OCI-LY1 (cell line): ENCODE measurements at regions not wholly inside any gene's neighbourhood (a gene's known extent, or its start where the extent isn't known, plus 50 kb on each side); places are given as distances from the start of the nearest gene placed in this dataset.

ENCODE experiments used
- H2AFZ ChIP-seq: fragments of 200-600 bp; sonication (generic), shearing (Covaris generic); 2 replicates; pipeline ENCODE4 v1.6.0; 2014; ENCODE audit warnings: antibody characterized with exemption, mild to moderate bottlenecking, low read length
- H3F3A ChIP-seq: fragments of 200-600 bp; sonication (generic), shearing (Covaris generic); 2 replicates; pipeline ENCODE4 v1.6.0; 2014; ENCODE audit warnings: mild to moderate bottlenecking, antibody characterized with exemption, low read length, moderate library complexity; ENCODE audit not compliant: insufficient read depth
- H3K27ac ChIP-seq: fragments of 200-600 bp; sonication (generic); 2 replicates; pipeline ENCODE4 v1.5.1; 2014; ENCODE audit warnings: low read length, mixed run types, mild to moderate bottlenecking, low read depth; ENCODE audit not compliant: poor library complexity, severe bottlenecking
- H3K27me3 ChIP-seq: fragments of 200-600 bp; sonication (generic); 2 replicates; pipeline ENCODE4 v1.6.0; 2014; ENCODE audit warnings: antibody characterized with exemption, mild to moderate bottlenecking, low read length, moderate library complexity; ENCODE audit not compliant: insufficient read depth
- H3K36me3 ChIP-seq: fragments of 200-600 bp; sonication (generic); 2 replicates; pipeline ENCODE4 v1.6.1; 2014; ENCODE audit warnings: mild to moderate bottlenecking, antibody characterized with exemption, low read length, moderate library complexity, mixed read lengths; ENCODE audit not compliant: insufficient read depth
- H3K4me1 ChIP-seq: fragments of 200-600 bp; sonication (generic); 2 replicates; pipeline ENCODE4 v1.5.1; 2014; ENCODE audit warnings: mild to moderate bottlenecking, low read length, moderate library complexity; ENCODE audit not compliant: insufficient read depth, severe bottlenecking
- H3K4me2 ChIP-seq: fragments of 200-600 bp; sonication (generic), shearing (Covaris generic); 2 replicates; pipeline ENCODE4 v1.6.1; 2014; ENCODE audit warnings: low read length
- H3K4me3 ChIP-seq: fragments of 200-600 bp; sonication (generic); 2 replicates; pipeline ENCODE4 v1.5.1; 2014; ENCODE audit warnings: low read length, low read depth, mild to moderate bottlenecking, mixed read lengths; ENCODE audit not compliant: poor library complexity, severe bottlenecking
- H3K79me2 ChIP-seq: fragments of 200-600 bp; shearing (Covaris generic); 2 replicates; pipeline ENCODE4 v1.6.1; 2016; ENCODE audit warnings: mixed run types, low read length, mixed read lengths; ENCODE audit not compliant: insufficient read depth
- H3K9ac ChIP-seq: fragments of 200-600 bp; sonication (generic), shearing (Covaris generic); 2 replicates; pipeline ENCODE4 v1.6.1; 2014; ENCODE audit warnings: mild to moderate bottlenecking, low read length, mixed read lengths
- H3K9me2 ChIP-seq: fragments of 200-600 bp; sonication (generic), shearing (Covaris generic); 2 replicates; pipeline ENCODE4 v1.6.1; 2014; ENCODE audit warnings: low read depth, mild to moderate bottlenecking, low read length, mixed read lengths
- H3K9me3 ChIP-seq: fragments of 200-600 bp; shearing (Covaris generic); 2 replicates; pipeline ENCODE4 v1.6.1; 2014; ENCODE audit warnings: low read length, mixed read lengths
- H4K20me1 ChIP-seq: fragments of 200-600 bp; sonication (generic), shearing (Covaris generic); 2 replicates; pipeline ENCODE4 v1.6.0; 2016; ENCODE audit warnings: mild to moderate bottlenecking, low read length; ENCODE audit not compliant: insufficient read depth
- CTCF ChIP-seq: fragments of 200-600 bp; sonication (generic), shearing (Covaris generic); IDR thresholded peaks from 2 replicates; pipeline ENCODE4 v1.5.1; 2017; ENCODE audit warnings: mild to moderate bottlenecking, antibody characterized with exemption, low read length, moderate library complexity, mixed read lengths
- EZH2 ChIP-seq: fragments of 200-600 bp; sonication (generic), shearing (Covaris generic); IDR thresholded peaks from 2 replicates; pipeline ENCODE4 v1.8.0; 2017; ENCODE audit warnings: borderline replicate concordance, mixed run types, mild to moderate bottlenecking, antibody characterized with exemption, low read length, moderate library complexity, mixed read lengths

DNA sequence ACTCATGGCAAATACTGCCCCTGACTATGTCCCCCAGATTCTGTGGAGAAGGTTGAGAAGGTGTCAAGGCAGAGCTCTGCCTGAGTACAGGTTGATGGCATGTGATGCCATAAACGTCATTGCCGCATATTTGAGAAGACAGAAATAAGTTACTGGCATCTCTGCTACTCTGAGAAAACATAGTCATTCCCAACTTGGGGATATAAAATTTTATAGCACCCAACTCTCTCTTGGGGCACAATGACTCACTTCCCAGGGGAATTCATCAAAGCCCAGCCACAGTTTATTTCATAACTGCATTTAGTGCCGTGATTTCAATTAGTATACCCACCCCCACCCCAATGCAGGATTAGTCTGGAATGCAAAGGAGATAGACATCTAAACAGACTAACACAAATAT, 101.9 kb upstream of the TNR start:
- Histone ChIP-seq H3K79me2 (no peaks in the 10 kb centered on the region), H3K9me3 (no peaks in the 10 kb centered on the region), H4K20me1 (no peaks in the 10 kb centered on the region), H2AFZ (no peak overlapping the region), H3K27ac (no peak overlapping the region), H3F3A (no peaks in the 10 kb centered on the region), H3K36me3 (no peaks in the 10 kb centered on the region), H3K4me2 (no peak overlapping the region), H3K4me3 (no peak overlapping the region), H3K27me3 (no peaks in the 10 kb centered on the region), H3K9ac (no peak overlapping the region), H3K4me1 (no peaks in the 10 kb centered on the region), H3K9me2 (no peaks in the 10 kb centered on the region)
- no peak for TF ChIP-seq CTCF
- TF ChIP-seq EZH2: no peak

DNA sequence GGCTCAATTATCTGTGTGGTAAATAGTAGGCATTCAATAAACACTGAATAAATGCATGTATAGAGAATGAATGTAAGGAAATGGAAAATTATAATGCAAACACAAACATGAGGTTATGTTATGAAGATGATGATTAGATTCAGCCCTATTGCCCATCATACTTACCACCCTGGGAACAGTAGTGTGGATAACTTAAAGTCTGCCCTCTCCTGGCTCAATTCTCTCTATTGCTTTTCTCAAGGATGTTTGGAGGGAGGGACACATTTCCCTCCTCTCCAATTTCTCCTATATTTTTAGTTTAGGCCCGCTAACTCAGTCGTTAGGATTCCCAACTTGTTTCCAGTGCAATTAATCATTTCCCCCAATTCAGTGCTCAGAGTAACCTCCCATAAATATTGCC, 101.5 kb upstream of the TNR start:
- no peak overlapping the region for H3K4me2 ChIP-seq

DNA sequence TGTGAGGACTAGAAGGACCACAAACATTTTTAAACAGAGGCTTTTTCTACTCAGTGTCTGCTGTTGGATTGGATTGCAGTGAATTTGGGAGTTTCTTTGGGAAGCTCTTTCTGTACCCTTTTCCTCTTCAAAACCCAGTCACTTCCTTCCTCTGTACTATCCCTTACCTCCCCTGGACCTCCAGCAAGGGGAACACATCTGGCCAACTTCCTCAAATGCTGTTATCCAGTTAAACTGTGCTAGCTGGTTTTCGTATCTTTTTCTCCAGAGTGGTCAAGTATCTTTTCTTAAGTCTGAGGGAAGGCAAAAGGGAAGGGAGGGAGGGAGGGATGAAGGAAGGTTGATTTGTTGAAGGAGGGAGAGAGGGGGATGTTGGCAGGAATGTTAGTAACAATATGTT, 99.2 kb upstream of the TNR start:
- H3K36me3 ChIP-seq: no peaks in the 10 kb centered on the region
- H3K4me3 ChIP-seq: no peak overlapping the region
- H2AFZ ChIP-seq: no peak overlapping the region
- no peak overlapping the region for H3K4me2 ChIP-seq
- TF ChIP-seq EZH2 (no peak), CTCF (no peak)
- H4K20me1 ChIP-seq: no peaks in the 10 kb centered on the region
- H3F3A ChIP-seq: no peaks in the 10 kb centered on the region
- no peaks in the 10 kb centered on the region for H3K9me3 ChIP-seq
- H3K9ac ChIP-seq: no peak overlapping the region
- no peaks in the 10 kb centered on the region for H3K79me2 ChIP-seq
- H3K27ac ChIP-seq: no peak overlapping the region
- H3K9me2 ChIP-seq: no peaks in the 10 kb centered on the region
- H3K27me3 ChIP-seq: no peaks in the 10 kb centered on the region
- no peaks in the 10 kb centered on the region for H3K4me1 ChIP-seq

More for the DNA sequence above, 101.5 kb upstream of the TNR start:
- Histone ChIP-seq H3K9me3 (no peaks in the 10 kb centered on the region), H3K4me1 (no peaks in the 10 kb centered on the region), H3K79me2 (no peaks in the 10 kb centered on the region), H3K9me2 (no peaks in the 10 kb centered on the region), H3K4me3 (no peak overlapping the region), H3K27ac (no peak overlapping the region), H4K20me1 (no peaks in the 10 kb centered on the region), H3K9ac (no peak overlapping the region), H3F3A (no peaks in the 10 kb centered on the region), H2AFZ (no peak overlapping the region), H3K27me3 (no peaks in the 10 kb centered on the region), H3K36me3 (no peaks in the 10 kb centered on the region)
- TF ChIP-seq EZH2 (no peak), CTCF (no peak)
